Osteoblast (primary cell): ENCODE measurements at regions not wholly inside any gene's neighbourhood (a gene's known extent, or its start where the extent isn't known, plus 50 kb on each side); places are given as distances from the start of the nearest gene placed in this dataset.

Experiments used
- DNase-seq: peaks from one replicate; pipeline ENCODE4 v3.0.0; 2011; ENCODE audit warnings: low spot score, mixed read lengths; ENCODE audit not compliant: insufficient read length; ENCODE audit errors: missing footprints
- H2AFZ ChIP-seq: 2 replicates; pipeline ENCODE4 v1.6.0; 2011; ENCODE audit warnings: mild to moderate bottlenecking, low read length
- H3K27ac ChIP-seq: 2 replicates; pipeline ENCODE4 v1.5.1; 2011; ENCODE audit warnings: mild to moderate bottlenecking, low read depth, low read length, moderate library complexity
- H3K27me3 ChIP-seq: 2 replicates; pipeline ENCODE4 v1.6.0; 2012; ENCODE audit warnings: mild to moderate bottlenecking, control low read depth, inconsistent platforms, low read length, moderate library complexity; ENCODE audit not compliant: insufficient read depth
- H3K36me3 ChIP-seq: 2 replicates; pipeline ENCODE4 v1.5.1; 2011; ENCODE audit warnings: mild to moderate bottlenecking, low read length, control low read depth, moderate library complexity; ENCODE audit not compliant: insufficient read depth
- H3K4me1 ChIP-seq: 2 replicates; pipeline ENCODE4 v1.5.1; 2011; ENCODE audit warnings: mild to moderate bottlenecking, low read length, control low read depth, moderate library complexity; ENCODE audit not compliant: insufficient read depth
- H3K4me2 ChIP-seq: 2 replicates; pipeline ENCODE4 v1.6.0; 2011; ENCODE audit warnings: mild to moderate bottlenecking, low read length; ENCODE audit not compliant: insufficient read depth
- H3K4me3 ChIP-seq: fragments of 200-600 bp; sonication (generic); 3 replicates; pipeline ENCODE4 v1.5.1; 2012; ENCODE audit warnings: mild to moderate bottlenecking, low read length, inconsistent platforms; ENCODE audit not compliant: insufficient read depth
- H3K79me2 ChIP-seq: 2 replicates; pipeline ENCODE4 v1.6.0; 2012; ENCODE audit warnings: mild to moderate bottlenecking, low read length, control low read depth, inconsistent platforms; ENCODE audit not compliant: insufficient read depth
- H3K9me3 ChIP-seq: 2 replicates; pipeline ENCODE4 v1.5.1; 2011; ENCODE audit warnings: low read depth, low read length, control low read depth
- H4K20me1 ChIP-seq: 2 replicates; pipeline ENCODE4 v1.6.0; 2012; ENCODE audit warnings: mild to moderate bottlenecking, low read length, control low read depth; ENCODE audit not compliant: insufficient read depth
- CTCF ChIP-seq: IDR thresholded peaks from 2 replicates; pipeline ENCODE4 v1.5.1; 2011; ENCODE audit warnings: mild to moderate bottlenecking, low read depth, low read length, moderate library complexity; ENCODE audit errors: extremely low read depth

GRCh38 chr1:29523576-29523975, 287.3 kb downstream of the PTPRU start:
- no peak overlapping the region for H3K4me3 ChIP-seq

GRCh38 chr1:29523136-29523535, 286.8 kb downstream of the PTPRU start:
- H3K27me3 ChIP-seq: peaks cover 11% of the 10 kb centered on the region
- no peak for TF ChIP-seq CTCF
- no peak for DNase-seq
- no peaks in the 10 kb centered on the region for H3K79me2 ChIP-seq
- no peak overlapping the region for H3K27ac ChIP-seq
- no peak overlapping the region for H3K4me3 ChIP-seq
- no peaks in the 10 kb centered on the region for H4K20me1 ChIP-seq
- H3K9me3 ChIP-seq: no peaks in the 10 kb centered on the region
- no peaks in the 10 kb centered on the region for H3K4me1 ChIP-seq
- H2AFZ ChIP-seq: no peak overlapping the region
- no peak overlapping the region for H3K4me2 ChIP-seq
- H3K36me3 ChIP-seq: no peaks in the 10 kb centered on the region

More at GRCh38 chr1:29523576-29523975, 287.3 kb downstream of the PTPRU start:
- H3K4me1 ChIP-seq: no peaks in the 10 kb centered on the region
- no peak overlapping the region for H3K27ac ChIP-seq
- no peaks in the 10 kb centered on the region for H3K79me2 ChIP-seq
- H3K36me3 ChIP-seq: no peaks in the 10 kb centered on the region
- no peaks in the 10 kb centered on the region for H3K9me3 ChIP-seq
- H4K20me1 ChIP-seq: no peaks in the 10 kb centered on the region
- peaks cover 11% of the 10 kb centered on the region for H3K27me3 ChIP-seq
- DNase-seq: no peak
- no peak for TF ChIP-seq CTCF
- no peak overlapping the region for H2AFZ ChIP-seq
- no peak overlapping the region for H3K4me2 ChIP-seq

GRCh38 chr1:29521811-29522580, 285.7 kb downstream of the PTPRU start:
- no peak for TF ChIP-seq CTCF
- Histone ChIP-seq H3K4me2 (no peak overlapping the region), H3K27me3 (peaks cover 9% of the 10 kb centered on the region), H4K20me1 (no peaks in the 10 kb centered on the region), H2AFZ (no peak overlapping the region), H3K36me3 (no peaks in the 10 kb centered on the region), H3K4me1 (no peaks in the 10 kb centered on the region), H3K27ac (no peak overlapping the region), H3K4me3 (no peak overlapping the region), H3K9me3 (no peaks in the 10 kb centered on the region), H3K79me2 (no peaks in the 10 kb centered on the region)
- DNase-seq: no peak

GRCh38 chr1:29521438-29521715, 285.1 kb downstream of the PTPRU start:
- Histone ChIP-seq H4K20me1 (no peaks in the 10 kb centered on the region), H3K9me3 (no peaks in the 10 kb centered on the region), H3K27ac (no peak overlapping the region), H2AFZ (no peak overlapping the region), H3K36me3 (no peaks in the 10 kb centered on the region), H3K27me3 (peaks cover 6% of the 10 kb centered on the region), H3K79me2 (no peaks in the 10 kb centered on the region), H3K4me2 (no peak overlapping the region), H3K4me3 (no peak overlapping the region), H3K4me1 (no peaks in the 10 kb centered on the region)
- TF ChIP-seq CTCF: no peak
- no peak for DNase-seq
